Erythroblast (primary cell): ENCODE measurements at regions not wholly inside any gene's neighbourhood (a gene's known extent, or its start where the extent isn't known, plus 50 kb on each side); places are given as distances from the start of the nearest gene placed in this dataset.

Experiments
- DNase-seq, 2 experiments: peaks; one replicate each; lab custom pipeline; 2025; lab: John Stamatoyannopoulos, UW
- GATA1 ChIP-seq: IDR thresholded peaks from 2 replicates; pipeline ENCODE4 v1.6.1; 2011; ENCODE audit warnings: low read depth, mild to moderate bottlenecking, control low read depth, low read length, moderate library complexity
- POLR2A ChIP-seq: IDR thresholded peaks from 2 replicates; pipeline ENCODE4 v1.6.1; 2011; ENCODE audit warnings: mild to moderate bottlenecking, low read length

- no peak for TF ChIP-seq POLR2A
- TF ChIP-seq GATA1 = no peak
- DNase-seq = no peak
These were observed 64.8 kb downstream of the PDCL3 start for GRCh38 chr2:100627330-100628300.

- no peak for DNase-seq
- TF ChIP-seq POLR2A (no peak), GATA1 (no peak)
These were observed 65.7 kb downstream of the PDCL3 start for GRCh38 chr2:100628506-100628905.

- TF ChIP-seq POLR2A = no peak
- no peak for TF ChIP-seq GATA1
- DNase-seq = no peak
These were observed 66.5 kb downstream of the PDCL3 start for GRCh38 chr2:100629309-100629708.

- TF ChIP-seq POLR2A (no peak), GATA1 (no peak)
- no peak for DNase-seq
These were observed 67.7 kb downstream of the PDCL3 start for GRCh38 chr2:100630473-100630977.

- TF ChIP-seq POLR2A (no peak), GATA1 (no peak)
- DNase-seq = no peak
These were observed 69.2 kb downstream of the PDCL3 start for GRCh38 chr2:100632037-100632436.

GRCh38 chr2:100632759-100633158, 70.0 kb downstream of the PDCL3 start:
- no peak for TF ChIP-seq POLR2A
- TF ChIP-seq GATA1 = no peak
- no peak for DNase-seq

- TF ChIP-seq POLR2A (no peak), GATA1 (no peak)
These were observed 77.0 kb downstream of the PDCL3 start for GRCh38 chr2:100639588-100640390.

GRCh38 chr2:100640431-100641124, 77.8 kb downstream of the PDCL3 start:
- TF ChIP-seq POLR2A = no peak
- no peak for TF ChIP-seq GATA1
- DNase-seq = no peak

More at GRCh38 chr2:100639588-100640390, 77.0 kb downstream of the PDCL3 start:
- no peak for DNase-seq

- no peak for TF ChIP-seq POLR2A
- no peak for TF ChIP-seq GATA1
- no peak for DNase-seq
These were observed 78.3 kb downstream of the PDCL3 start for GRCh38 chr2:100641125-100641435.

GRCh38 chr2:100642425-100642824, 79.6 kb downstream of the PDCL3 start:
- TF ChIP-seq POLR2A (no peak), GATA1 (no peak)
- DNase-seq = no peak

- DNase-seq = no peak
- TF ChIP-seq GATA1 = no peak
- TF ChIP-seq POLR2A = no peak
These were observed 80.7 kb downstream of the PDCL3 start for GRCh38 chr2:100643467-100643866.

- TF ChIP-seq POLR2A = no peak
- TF ChIP-seq GATA1 = no peak
- no peak for DNase-seq
These were observed 81.2 kb downstream of the PDCL3 start for GRCh38 chr2:100643906-100644501.
